ENCODE measurements at regions not wholly inside any gene's neighbourhood (a gene's known extent, or its start where the extent isn't known, plus 50 kb on each side); places are given as distances from the start of the nearest gene placed in this dataset.
A peak's percentile ranks its signal among the peaks of the same experiment; 100 is the strongest.

DNA sequence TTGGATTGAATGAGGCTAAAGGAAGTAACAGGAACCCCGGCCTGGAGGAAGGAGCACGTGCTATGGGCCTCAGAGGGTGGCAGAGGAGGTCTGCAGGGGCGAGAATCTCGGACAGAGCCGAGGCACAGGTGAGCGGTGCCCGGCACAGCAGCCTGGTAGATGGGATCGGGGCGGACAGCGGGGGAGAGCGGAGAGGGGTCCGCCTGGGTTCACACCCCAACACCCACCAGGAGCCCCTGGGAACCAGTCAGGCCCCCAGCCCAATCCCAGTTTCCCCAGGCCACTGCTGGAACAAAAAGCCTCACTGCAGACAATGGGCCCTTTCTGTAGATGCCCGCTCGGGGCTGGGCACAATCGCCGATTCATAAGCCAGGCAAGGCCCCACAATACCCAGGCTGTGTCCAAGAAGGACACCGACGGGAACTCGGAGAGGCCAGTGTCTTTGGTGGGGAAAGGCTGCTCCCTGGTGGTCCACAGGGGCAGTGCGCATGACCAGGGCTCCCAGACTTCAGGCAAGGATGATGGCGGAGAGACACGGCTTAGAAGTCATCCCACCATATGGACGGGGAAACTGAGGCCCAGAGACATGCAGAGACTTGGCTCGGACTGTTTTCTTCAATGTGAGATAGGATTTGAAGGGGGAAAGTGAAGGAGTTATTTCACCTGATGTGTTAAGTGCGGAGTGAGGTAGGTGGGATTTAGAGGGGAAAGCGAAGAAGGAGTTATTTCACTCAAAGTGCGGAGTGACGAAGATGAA is 106.9 kb upstream of the GPR26 start:
- DNase-seq: peak; percentile 53

DNA sequence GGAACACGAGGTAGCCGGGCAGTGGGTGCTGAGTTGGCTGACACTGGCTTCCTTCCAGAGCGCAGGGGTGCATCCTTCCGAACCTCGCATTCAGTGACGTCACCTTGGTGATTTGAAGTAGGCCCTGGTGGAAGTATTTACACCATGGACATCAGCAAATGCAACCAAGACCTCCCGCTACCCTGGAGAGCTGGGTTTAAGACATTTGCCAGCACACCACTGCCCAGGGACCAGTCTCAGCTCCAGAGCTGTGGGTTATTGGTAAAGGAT is 106.4 kb upstream of the GPR26 start:
- DNase-seq: no peak

DNA sequence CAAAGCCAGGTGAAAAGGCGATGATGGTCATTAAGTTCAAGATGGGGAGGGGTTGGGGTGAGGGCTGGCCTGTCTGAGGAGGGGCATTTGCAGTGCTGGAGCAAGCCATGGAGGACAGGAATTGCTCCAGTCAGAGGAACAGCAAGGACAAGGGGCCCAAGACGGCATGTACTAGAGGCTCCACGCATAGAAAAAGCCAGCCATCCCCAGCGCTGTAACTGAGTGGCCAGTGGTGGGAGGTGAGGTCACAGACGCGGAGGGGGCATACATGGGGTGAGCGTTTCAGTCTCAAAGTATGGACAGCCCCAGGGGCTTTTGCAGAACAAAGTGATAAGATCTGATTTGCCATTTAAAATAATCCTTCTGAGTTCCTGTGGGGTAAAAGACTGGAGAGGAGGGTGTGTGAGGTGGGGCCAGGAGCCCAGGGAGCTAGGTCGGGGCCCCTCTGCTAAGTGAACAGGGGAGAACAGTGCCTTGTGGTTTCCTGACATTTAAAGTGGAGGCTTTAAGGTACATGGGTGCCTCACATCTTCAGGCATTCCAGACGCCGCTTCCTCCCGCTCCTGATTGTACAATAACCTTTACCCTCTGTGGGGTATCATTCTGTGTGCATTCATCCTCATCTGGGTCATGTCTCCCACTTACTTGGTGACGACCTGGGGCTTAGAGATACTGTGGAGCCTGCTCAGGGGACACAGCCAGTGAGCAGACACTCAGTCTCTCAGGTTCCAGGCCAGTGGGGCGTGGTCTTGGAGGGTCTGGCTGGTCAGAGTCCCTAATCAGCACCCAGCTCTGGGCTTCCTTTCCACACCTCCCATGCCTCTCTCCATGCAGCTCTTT is 105.6 kb upstream of the GPR26 start:
- no peak for DNase-seq

DNA sequence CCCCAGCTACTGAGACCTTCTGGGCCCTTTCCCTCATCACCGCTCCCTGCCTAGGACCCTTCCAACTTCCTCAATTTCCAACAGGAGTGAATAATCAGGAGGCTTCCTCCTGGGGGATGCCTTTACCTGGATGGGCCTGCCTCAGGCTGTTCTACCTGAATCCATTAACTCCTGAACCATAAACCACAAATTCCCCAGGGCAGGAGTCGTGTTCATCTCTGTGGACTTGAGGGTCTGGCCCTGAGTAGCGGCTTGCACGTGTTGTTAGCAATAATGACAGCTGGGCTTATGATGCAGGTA is 105.1 kb upstream of the GPR26 start:
- no peak for DNase-seq

DNA sequence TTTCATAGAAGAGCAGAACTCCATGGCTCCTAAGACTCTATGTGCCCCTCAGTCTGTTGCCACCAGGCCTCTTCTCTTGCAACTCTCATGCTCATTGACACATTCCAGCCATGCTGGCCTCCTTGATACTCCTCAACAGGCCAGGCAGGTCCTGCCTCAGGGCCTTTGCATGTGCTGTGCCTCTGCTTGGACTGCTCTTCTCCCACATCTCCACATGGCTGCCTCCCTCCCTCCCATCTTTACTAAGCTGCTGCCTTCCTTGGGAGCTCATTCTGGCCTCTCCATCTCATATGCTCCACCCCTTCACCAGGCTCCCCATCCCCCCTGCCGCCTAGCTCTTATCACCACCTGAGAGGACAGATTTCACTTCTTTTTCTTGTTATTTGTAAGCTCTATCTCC is 103.8 kb upstream of the GPR26 start:
- DNase-seq: no peak

DNA sequence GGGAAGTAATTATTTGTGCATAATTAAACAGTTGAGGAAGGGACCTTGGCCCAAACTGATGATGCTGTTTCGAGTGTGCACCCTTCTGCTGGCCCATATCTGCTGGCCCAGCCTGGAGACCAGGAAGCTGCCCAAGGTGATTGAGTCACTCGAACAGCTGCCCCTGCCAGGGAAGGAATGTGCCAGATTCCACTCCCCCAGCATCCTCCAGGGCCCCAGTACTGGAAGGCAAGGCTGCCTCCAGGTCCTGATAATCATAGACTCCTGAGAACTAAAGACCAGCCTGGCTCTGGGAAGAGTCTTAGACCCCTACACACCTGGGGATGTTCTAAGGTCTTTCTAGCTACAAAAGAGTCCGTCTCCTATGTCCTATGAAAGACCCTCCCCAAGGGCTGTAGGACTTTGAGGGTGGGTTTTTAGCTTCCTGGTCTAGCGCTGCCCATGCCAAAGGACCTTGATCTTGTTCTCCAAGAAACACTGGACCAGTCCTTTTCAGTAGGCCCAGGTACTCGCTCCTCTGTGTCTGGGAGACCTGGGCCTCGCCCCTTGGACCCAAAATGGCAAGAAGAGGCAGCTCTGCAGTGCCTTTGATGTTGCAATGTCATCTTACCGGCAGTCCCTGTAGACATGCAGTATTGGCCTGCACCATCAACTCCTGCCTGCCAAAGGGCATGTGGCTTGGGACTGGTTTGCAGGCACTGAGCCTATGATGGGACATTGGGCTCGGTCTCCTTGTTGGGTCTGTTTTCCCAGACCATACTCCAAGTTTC is 103.2 kb upstream of the GPR26 start:
- no peak for DNase-seq

DNA sequence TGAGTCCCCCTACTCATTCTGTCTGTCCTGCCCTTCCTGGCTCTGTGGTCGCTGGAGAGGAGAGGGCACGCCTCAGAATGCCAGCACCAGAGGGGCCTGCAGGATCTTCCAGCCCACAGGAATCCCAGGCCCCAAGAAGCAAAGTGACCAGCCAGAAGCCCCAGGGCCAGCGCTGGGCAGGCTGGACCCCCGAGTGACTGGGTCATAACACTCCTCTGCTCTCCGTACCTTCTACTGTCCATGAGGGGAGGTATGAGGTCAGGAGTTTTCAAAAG is 102.6 kb upstream of the GPR26 start:
- DNase-seq: no peak

DNA sequence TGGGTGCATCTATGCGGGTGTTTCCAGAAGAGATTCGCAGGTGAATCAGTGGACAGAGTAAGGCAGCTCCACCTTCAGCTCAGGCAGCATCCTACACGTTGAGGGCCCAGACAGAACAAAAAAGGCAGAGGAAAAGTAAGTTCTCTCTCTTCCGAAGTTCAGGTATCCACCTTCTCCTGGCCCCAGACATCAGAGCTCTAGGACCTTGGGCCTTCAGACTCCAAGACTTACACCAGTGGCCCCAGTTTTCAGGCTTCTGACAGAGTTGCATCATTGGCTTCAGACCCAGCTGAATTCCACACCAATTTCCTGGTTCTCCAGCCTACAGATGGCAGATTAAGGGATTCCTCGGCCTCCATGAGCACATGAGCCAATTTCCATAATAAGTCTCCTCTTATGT is 102.2 kb upstream of the GPR26 start:
- no peak for DNase-seq

DNA sequence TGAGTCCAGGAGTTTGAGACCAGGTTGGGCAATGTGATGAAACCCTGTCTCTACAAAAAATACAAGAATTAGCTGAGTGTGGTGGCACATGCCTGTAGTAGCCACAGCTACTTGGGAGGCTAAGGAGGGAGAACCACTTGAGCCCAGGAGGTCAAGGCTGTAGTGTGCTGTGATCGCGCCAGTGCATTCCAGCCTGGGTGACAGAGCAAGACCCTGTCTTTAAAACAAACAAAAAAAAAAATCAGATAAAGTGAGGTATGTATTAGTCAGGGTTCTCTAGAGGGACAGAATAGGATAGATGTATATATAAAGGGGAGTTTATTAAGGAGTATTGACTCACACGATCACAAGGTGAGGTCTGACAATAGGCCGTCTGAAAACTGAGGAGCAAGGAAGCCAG is 101.5 kb upstream of the GPR26 start:
- no peak for DNase-seq

DNA sequence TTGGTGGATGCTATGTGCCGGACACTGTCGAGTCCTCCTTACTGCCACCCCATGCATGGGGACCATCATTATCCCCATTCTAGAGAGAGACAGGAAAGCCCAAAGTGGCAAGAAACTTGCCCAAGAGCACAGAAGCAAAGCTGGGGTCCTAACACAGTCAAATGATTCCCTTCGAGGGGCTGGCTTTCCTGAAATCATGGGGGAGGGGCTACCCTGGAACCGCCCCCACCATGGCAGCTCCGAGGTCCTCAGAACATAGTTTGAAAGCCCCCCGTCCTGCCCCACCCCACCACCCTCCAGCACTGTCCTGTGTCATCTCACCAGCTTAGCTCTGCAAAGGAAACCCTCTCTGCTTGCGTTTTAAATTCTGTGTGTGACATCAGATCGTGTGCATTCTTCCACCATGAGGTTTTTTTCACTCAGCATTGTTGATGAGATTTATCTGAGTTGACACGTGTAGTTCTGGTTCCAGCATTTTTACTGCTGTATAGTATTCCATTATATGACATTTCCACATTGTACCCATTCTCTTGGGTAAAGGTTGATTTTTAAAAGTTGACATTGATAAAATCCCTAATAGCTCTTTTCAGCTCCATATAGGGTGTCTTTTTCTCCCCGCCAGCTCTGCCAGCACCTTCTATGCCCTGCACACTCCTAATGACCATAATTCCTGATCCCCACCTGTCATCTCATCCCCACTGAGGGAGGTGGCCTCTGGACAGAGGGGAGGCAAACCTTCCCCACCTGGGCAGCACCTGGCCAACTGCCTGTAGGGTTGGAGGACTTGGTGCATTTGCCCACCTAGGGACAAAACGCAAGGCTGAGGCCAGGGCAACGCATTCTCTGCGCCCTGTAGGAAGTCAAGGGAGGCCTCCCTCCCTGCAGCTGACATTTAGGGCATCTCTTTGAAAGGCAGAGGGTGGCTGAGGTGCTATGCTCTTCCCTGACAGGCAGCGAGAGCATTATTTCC is 100.2 kb upstream of the GPR26 start:
- no peak for DNase-seq

DNA sequence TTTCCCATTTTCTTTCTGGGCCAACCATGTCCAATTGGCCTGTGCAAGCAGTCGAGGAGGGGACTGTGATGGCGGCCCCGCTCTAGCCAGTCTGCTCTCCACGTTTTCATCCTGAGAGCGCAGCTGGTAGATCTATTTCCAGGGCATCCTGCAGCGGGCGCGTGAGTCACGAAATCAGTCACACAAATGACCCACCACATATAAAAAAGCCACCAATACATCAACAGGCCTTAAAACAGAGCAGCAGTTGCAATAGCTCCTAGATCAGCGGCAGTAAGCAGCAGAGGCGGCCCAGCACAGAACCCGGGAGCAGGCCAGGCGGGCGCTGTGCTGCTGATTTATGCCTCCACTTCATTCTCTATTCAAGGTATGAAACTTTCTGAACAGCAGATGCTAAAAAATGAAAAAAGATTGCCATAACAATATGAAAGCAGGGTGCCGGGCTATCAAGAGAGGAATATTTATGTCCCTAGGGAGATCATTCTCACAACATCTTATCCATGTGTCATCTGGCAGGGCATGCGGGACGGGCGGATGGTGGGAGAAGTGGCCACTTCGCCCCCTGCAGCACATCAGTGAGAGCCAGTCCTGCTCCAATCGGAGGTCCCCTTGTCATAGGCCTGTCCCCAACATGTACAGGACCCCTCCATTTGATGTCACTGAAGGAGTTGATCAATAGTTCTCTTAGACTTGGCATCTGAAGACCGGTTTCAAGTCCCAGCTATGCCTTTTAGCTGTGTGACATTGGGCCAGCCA is 98.0 kb upstream of the GPR26 start:
- no peak for DNase-seq

DNA sequence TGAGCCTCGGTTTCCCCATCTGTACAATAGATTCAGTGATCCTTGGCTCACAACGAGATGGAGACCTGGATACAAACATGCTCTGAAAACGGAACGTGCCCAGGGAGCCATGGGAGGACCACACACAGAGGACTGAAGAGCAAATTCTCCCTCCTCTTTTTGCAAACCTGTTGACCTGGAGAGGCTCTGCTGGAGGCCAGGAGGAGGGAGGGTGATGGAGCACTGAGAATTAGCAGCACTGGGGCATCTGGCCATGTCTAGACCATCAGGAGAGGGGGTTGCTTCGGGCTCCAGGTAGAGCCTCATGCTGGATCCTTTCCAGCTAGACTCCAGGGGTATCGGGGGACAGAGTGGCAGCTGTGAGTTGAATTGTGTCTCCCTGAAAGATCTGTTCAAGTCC is 97.4 kb upstream of the GPR26 start:
- DNase-seq: no peak

DNA sequence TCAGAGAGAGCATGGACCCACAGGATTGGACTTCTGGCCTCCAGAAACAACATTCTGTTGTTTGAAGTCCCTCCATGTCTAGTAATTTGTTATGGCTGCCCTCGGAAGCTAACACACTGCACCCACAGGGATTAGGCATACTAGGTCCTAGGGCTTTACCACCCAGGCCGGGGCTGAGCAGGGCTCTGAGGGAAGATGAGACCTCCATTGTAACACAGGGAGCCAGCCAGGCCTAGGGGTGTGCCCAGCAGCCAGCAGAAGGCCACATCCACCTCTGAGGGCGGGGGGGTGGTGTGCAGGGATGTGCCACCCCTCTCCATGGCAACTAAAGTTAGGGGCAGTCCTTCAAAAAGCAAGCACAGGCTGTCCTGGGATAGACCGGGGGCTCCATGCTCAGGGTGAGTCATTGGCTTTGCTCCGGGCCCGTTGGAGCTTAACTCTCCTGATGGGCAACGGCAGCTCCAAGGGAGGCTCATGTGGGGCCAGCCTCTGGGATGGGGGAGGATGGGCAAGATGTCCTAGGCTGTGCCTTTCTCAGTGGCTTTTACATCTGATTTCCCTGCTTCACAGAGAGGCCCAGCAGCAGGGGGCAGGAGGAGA is 96.6 kb upstream of the GPR26 start:
- DNase-seq: no peak

DNA sequence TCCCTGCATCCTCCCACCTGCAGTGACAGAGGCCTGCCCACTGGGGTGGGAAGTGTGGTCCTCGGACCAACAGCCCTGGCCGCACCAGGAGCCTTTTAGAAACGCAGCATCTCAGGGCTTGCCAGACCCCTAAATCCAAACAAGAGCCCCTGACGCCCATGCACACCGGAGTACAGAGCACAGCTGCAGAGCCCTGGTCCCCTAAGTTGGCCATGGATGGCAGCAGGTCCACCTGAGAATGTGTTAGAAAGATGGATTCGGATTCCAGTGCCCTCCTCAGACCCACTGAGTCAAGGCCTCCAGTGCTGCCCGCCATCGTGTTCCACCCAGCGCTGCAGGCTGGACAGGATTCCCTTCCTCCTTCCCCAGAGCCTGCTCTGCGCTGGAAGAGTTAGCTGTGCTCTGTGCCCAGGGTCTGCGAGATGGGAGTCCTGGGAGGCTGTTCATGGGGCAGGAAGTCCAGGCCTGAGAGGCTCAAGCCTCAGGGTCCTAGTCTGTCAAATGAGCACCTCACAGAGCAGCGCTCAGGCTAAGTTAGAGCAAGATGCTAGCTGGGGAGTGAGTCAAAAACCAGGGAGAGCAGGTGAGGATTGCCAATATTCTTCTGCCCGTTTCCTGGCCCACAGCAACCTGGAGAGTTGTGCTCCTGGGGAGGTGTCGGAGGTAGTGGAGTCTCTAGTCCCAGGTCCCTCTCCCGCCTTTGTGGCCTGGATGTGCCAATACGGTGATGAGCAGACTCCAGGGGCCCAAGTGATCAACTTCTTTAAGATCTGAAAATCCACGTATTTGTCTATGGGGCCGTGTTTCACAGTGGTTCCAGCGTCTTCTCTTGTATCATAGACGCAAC is 95.9 kb upstream of the GPR26 start:
- no peak for DNase-seq

DNA sequence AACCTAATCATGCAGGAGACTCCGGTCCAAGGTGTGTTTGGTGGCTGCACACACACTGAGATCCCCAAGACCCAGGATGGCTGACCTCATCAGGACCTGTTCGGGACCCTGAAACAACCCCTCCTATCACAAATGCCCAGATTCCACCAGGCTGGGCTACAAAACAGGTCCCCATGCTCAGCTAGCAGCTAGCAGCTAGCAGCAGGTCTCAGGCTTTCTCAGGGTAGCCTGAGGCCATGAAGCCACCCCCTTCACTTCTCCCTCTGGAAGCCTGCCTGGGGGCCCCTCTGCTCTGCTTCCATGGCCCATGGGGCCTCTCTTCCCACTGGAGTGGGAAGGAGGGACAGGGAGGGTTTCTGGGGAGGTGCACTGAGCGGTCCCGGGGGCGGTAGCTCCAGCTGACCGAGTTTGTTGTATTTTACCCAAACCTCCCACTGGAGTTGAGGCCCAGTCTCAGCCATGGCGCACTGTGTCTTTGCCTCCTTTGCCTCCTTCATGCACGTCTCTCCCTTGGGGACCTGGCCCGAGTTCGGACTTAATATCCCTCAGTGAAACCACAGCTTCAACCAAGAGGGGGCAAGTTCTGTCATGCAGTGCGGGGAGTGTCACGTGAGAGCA is 95.1 kb upstream of the GPR26 start:
- no peak for DNase-seq

DNA sequence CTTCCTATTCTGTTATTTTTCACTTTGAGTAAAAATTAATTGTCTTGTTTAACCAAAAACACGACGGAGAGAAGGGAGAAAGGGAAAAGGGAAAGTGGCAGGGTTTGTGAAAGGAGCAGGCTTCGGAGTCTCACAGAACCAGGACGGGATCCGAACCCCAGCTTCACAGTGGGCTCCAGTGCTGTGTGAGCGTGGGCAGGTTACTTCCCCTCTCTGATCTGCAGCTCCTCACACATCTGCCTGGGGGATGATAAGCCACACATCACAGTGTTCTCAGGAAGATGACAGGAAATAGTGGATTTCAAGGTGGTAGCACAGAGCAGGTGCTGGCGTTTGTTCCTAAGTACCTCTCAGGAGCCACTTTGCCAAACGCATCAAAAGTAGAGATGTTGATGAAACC is 94.2 kb upstream of the GPR26 start:
- no peak for DNase-seq

DNA sequence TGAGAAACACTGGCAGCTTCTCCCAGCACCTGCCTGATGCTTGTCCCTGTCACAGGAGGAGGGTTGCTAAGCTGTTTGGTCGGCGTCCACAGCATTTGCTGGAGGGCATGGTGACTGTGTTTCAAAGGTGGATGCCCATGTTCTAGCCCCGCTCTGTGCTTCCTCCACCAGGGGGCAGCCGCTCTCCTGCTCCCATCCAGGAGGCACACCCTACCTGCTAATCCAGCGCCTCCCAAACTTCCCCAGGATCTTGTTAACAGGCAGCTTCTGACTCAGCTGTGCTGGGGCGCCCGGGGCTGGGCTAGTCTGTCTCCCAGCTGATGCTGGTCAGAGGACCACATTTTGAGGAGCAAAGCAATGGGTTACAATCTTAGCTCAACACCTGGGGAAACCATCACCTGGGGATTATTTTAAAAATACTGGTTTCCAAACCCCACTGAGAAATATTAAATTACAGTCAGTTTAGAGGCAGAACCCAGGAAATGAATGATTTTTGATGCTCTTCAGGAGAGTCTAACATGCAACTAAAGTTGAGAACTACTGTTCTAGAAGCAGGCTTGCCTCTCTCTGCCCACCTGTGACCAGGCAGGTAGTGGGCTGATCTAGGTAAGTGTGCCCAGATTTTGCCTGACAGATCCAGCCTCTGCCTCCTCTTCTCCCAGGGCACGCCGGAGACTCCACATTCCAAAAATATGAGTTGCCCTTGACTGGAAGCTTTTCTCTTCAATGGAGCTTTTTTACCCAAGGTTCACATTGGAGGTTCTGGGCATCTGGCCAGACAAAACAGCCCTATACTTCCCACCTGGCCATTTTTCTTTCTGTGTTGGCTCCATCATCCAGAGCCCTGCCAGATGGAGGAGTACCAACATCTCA is 92.7 kb upstream of the GPR26 start:
- DNase-seq: no peak

DNA sequence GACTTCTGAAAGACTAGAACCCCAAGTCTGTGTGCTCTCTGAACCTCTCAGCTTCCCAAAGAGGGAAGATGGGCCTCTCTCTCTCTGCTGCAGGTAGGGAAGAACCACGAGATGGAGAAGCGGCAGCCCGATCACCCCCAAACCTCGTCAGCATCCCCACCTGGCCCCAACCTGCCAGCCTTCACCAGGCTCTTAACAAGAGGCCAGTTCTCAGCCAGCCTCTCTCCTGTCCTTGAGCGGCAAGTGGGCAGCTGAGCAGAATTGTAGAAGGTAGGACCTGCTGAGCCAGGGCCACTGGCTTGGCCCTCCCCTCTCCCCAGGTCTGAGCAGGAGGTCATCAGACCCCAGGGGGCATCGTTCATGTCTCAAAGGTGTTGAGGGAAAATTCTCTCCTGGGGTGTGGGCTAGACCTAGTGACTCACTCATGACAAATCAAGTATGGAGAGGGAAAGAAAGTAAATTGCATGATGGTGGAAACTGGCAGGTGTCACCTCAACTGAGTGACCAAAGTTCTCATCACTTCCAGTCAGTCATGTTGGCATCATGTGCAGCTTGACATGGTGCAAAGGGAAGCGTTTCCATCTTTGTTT is 92.0 kb upstream of the GPR26 start:
- DNase-seq: no peak

Data from left kidney (tissue), 1 donor.